CD14-positive monocyte (primary cell): ENCODE measurements at regions not wholly inside any gene's neighbourhood (a gene's known extent, or its start where the extent isn't known, plus 50 kb on each side); places are given as distances from the start of the nearest gene placed in this dataset.

ENCODE experiments used
- DNase-seq, 3 donors: peaks; one replicate each; pipeline ENCODE4 v3.0.0-alpha.2; 2011 to 2022
- H2AFZ ChIP-seq: 2 replicates; pipeline ENCODE4 v1.6.0; 2012; ENCODE audit warnings: mild to moderate bottlenecking, low read depth, low read length, inconsistent platforms; ENCODE audit not compliant: insufficient read depth, poor library complexity, severe bottlenecking
- H3K27ac ChIP-seq, 2 donors: 1 replicate in 1 of 2; 2 replicates in 1 of 2; pipeline ENCODE4 v1.5.1; 2012 to 2013; ENCODE audit warnings: low read length in 2 of 2, control low read depth in 1 of 2, inconsistent platforms in 1 of 2, low read depth in 1 of 2, mild to moderate bottlenecking in 1 of 2
- H3K27me3 ChIP-seq, 2 donors: one replicate each; pipeline versions ENCODE4 v1.6.0 to v1.6.1; 2011 to 2013; ENCODE audit warnings: low read length in 2 of 2; ENCODE audit not compliant: control insufficient read depth in 2 of 2, insufficient read depth in 2 of 2
- H3K36me3 ChIP-seq, 2 donors: replicated peaks in 1 of 2; 1 replicate in 1 of 2; 2 replicates in 1 of 2; pipeline versions ENCODE4 v1.5.1 to v1.6.1; 2012 to 2013; ENCODE audit warnings: low read length in 2 of 2, control low read depth in 1 of 2, inconsistent platforms in 1 of 2, mild to moderate bottlenecking in 1 of 2; ENCODE audit not compliant: insufficient read depth in 2 of 2, control insufficient read depth in 1 of 2
- H3K4me1 ChIP-seq, 2 donors: 1 replicate in 1 of 2; 2 replicates in 1 of 2; pipeline versions ENCODE4 v1.5.1 to v1.6.1; 2012 to 2013; ENCODE audit warnings: low read length in 2 of 2, control low read depth in 1 of 2, inconsistent platforms in 1 of 2, mild to moderate bottlenecking in 1 of 2, moderate library complexity in 1 of 2; ENCODE audit not compliant: insufficient read depth in 2 of 2, control insufficient read depth in 1 of 2
- H3K4me2 ChIP-seq: replicated peaks from 2 replicates; pipeline ENCODE3; 2012; ENCODE audit warnings: low read length, moderate library complexity, mild to moderate bottlenecking; ENCODE audit not compliant: poor library complexity, severe bottlenecking; ENCODE audit errors: extremely low read depth
- H3K4me3 ChIP-seq, 3 experiments: fragments of 200-600 bp in 1 of 3; sonication (generic) in 1 of 3; replicated peaks in 1 of 3; 1 replicate in 2 of 3; 2 replicates in 1 of 3; pipeline ENCODE4 v1.5.1; 2011 to 2013; ENCODE audit warnings: low read length in 3 of 3, mild to moderate bottlenecking in 3 of 3, control low read depth in 2 of 3, low read depth in 2 of 3, inconsistent platforms in 1 of 3, moderate library complexity in 1 of 3
- H3K79me2 ChIP-seq: 2 replicates; pipeline ENCODE4 v1.6.0; 2012; ENCODE audit warnings: mild to moderate bottlenecking, control low read depth, inconsistent platforms, low read length, moderate library complexity; ENCODE audit not compliant: insufficient read depth
- H3K9ac ChIP-seq: 2 replicates; pipeline ENCODE4 v1.6.0; 2017; ENCODE audit warnings: low read length, mild to moderate bottlenecking; ENCODE audit not compliant: insufficient read depth, poor library complexity, severe bottlenecking
- H3K9me3 ChIP-seq, 2 donors: replicated peaks in 1 of 2; 1 replicate in 1 of 2; 2 replicates in 1 of 2; pipeline versions ENCODE4 v1.5.1 to v1.6.1; 2012 to 2013; ENCODE audit warnings: low read length in 2 of 2, control low read depth in 1 of 2; ENCODE audit not compliant: control insufficient read depth in 1 of 2, insufficient read depth in 1 of 2
- H4K20me1 ChIP-seq: 2 replicates; pipeline ENCODE4 v1.6.0; 2012; ENCODE audit warnings: mild to moderate bottlenecking, low read length, control low read depth, moderate library complexity; ENCODE audit not compliant: insufficient read depth
- H3K27ac Mint-ChIP-seq, 7 donors: one replicate each; pipeline ENCODE4 v1.8.0; 2020; ENCODE audit warnings: mild to moderate bottlenecking in 7 of 7, mixed read lengths in 7 of 7, moderate library complexity in 6 of 7, inconsistent platforms in 2 of 7
- H3K27me3 Mint-ChIP-seq, 3 donors: one replicate each; pipeline ENCODE4 v1.8.0; 2021 to 2022; ENCODE audit warnings: low read depth in 3 of 3, mild to moderate bottlenecking in 3 of 3, mixed read lengths in 3 of 3, moderate library complexity in 3 of 3, inconsistent platforms in 1 of 3
- H3K36me3 Mint-ChIP-seq, 2 donors: one replicate each; pipeline ENCODE4 v1.8.0; 2020; ENCODE audit warnings: mixed read lengths in 2 of 2, inconsistent platforms in 1 of 2, mild to moderate bottlenecking in 1 of 2
- H3K4me1 Mint-ChIP-seq: one replicate; pipeline ENCODE4 v1.8.0; 2020; ENCODE audit warnings: mild to moderate bottlenecking, mixed read lengths
- H3K4me3 Mint-ChIP-seq, 2 donors: one replicate each; pipeline ENCODE4 v1.8.0; 2020; ENCODE audit warnings: mild to moderate bottlenecking in 2 of 2, mixed read lengths in 2 of 2, moderate library complexity in 1 of 2
- H3K9me3 Mint-ChIP-seq, 7 donors: one replicate each; pipeline ENCODE4 v1.8.0; 2020 to 2022; ENCODE audit warnings: mixed read lengths in 7 of 7, mild to moderate bottlenecking in 6 of 7, moderate library complexity in 6 of 7, inconsistent platforms in 2 of 7
- WGBS: methylation state at CpG from one replicate; pipeline ENCODE4 v1.1.5; 2013; ENCODE audit warnings: missing lambda C conversion rate; ENCODE audit not compliant: insufficient coverage; 5-methylcytosine and 5-hydroxymethylcytosine counted together
- intact Hi-C, 2 donors: fragments of 100-400 bp; cut with micrococcal nuclease; formaldehyde crosslinking; loops; one replicate each; pipeline versions ENCODE4 v1.15.0 to v1.15.1; 2023
- TF ChIP-seq, protein P1 (sequence below): fragments of 200-600 bp; IDR thresholded peaks from one replicate; pipeline ENCODE4 v1.8.0; 2022; ENCODE audit warnings: antibody characterized with exemption, mild to moderate bottlenecking

DNA sequence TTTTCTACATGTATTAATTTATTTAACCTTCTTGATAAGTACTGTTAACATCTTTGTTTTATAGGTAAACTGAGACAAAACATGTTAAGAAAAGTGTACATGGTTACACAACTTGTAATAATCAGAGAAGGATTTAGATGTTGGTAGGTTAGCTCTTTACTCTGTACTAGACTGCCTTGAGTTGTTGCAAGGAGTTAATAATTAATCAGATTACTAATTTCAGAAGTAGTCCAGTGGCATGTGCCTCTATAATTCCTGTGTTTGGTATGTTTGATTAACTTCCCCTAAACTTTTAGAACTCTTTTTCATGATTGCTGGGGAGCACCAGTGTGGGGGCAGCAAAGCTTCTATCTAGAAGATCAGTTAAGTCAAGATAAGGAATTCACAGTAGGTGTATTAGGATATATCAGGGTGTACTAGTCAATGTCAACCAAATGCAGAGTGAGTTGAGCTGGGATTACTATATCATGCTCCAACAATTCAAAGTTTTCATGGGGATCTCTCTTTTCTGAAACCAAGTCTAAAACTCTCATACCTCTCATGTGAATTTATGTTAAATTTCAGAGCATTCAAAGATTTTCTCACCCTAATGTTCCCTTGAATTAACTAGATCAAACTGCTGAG is 129.7 kb upstream of the AHI1 start:
- intact Hi-C loops: no loop called here

GRCh38 chr6:135630789-135631376 is 133.3 kb upstream of the AHI1 start:
- no peaks in the 10 kb centered on the region for H3K27me3 ChIP-seq
- H3K4me2 ChIP-seq: no peak overlapping the region
- H3K27ac ChIP-seq: no peak overlapping the region
- whole genome bisulfite sequencing: 93% methylated on average over 3 of the region's 6 CpGs
- H3K27ac Mint-ChIP-seq: no peak overlapping the region
- H3K36me3 Mint-ChIP-seq: no peaks in the 10 kb centered on the region
- no peaks in the 10 kb centered on the region for H4K20me1 ChIP-seq
- H3K79me2 ChIP-seq: no peaks in the 10 kb centered on the region
- H3K9me3 Mint-ChIP-seq: peaks cover 0 to 5% (median 3%) of the 10 kb centered on the region in 7 donors
- peaks cover 5% of the 10 kb centered on the region for H3K4me1 Mint-ChIP-seq
- no peaks in the 10 kb centered on the region for H3K4me1 ChIP-seq
- H3K9me3 ChIP-seq: peaks cover 0 to under 1% of the 10 kb centered on the region in 2 donors
- H3K9ac ChIP-seq: no peak overlapping the region
- H3K36me3 ChIP-seq: no peaks in the 10 kb centered on the region
- TF ChIP-seq, protein P1, sequence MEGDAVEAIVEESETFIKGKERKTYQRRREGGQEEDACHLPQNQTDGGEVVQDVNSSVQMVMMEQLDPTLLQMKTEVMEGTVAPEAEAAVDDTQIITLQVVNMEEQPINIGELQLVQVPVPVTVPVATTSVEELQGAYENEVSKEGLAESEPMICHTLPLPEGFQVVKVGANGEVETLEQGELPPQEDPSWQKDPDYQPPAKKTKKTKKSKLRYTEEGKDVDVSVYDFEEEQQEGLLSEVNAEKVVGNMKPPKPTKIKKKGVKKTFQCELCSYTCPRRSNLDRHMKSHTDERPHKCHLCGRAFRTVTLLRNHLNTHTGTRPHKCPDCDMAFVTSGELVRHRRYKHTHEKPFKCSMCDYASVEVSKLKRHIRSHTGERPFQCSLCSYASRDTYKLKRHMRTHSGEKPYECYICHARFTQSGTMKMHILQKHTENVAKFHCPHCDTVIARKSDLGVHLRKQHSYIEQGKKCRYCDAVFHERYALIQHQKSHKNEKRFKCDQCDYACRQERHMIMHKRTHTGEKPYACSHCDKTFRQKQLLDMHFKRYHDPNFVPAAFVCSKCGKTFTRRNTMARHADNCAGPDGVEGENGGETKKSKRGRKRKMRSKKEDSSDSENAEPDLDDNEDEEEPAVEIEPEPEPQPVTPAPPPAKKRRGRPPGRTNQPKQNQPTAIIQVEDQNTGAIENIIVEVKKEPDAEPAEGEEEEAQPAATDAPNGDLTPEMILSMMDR: no peak
- no peak for DNase-seq
- peak overlapping the region; percentile 2 for H2AFZ ChIP-seq
- no peak overlapping the region for H3K4me3 Mint-ChIP-seq
- intact Hi-C loops: no loop called here
- no peak overlapping the region for H3K4me3 ChIP-seq
- H3K27me3 Mint-ChIP-seq: no peaks in the 10 kb centered on the region

More for the DNA sequence above, 129.7 kb upstream of the AHI1 start:
- H3K36me3 ChIP-seq: no peaks in the 10 kb centered on the region
- no peak overlapping the region for H3K27ac ChIP-seq
- H3K4me1 Mint-ChIP-seq: peaks cover 5% of the 10 kb centered on the region
- no peak for DNase-seq
- no peaks in the 10 kb centered on the region for H3K79me2 ChIP-seq
- no peak overlapping the region for H3K27ac Mint-ChIP-seq
- H3K27me3 ChIP-seq: no peaks in the 10 kb centered on the region
- no peak overlapping the region for H2AFZ ChIP-seq
- no peak overlapping the region for H3K9ac ChIP-seq
- no peak overlapping the region for H3K4me3 ChIP-seq
- H4K20me1 ChIP-seq: no peaks in the 10 kb centered on the region
- H3K9me3 ChIP-seq: peaks cover 0 to 3% of the 10 kb centered on the region in 2 donors
- no peaks in the 10 kb centered on the region for H3K4me1 ChIP-seq
- H3K36me3 Mint-ChIP-seq: no peaks in the 10 kb centered on the region
- H3K27me3 Mint-ChIP-seq: peaks cover 1 to 4% (median 2%) of the 10 kb centered on the region in 3 donors
- TF ChIP-seq, protein P1: no peak
- no peak overlapping the region for H3K4me2 ChIP-seq
- peaks cover 0 to 10% (median 6%) of the 10 kb centered on the region in 7 donors for H3K9me3 Mint-ChIP-seq
- no peak overlapping the region for H3K4me3 Mint-ChIP-seq
